Sigmoid colon (tissue), 4 donors: ENCODE measurements at regions not wholly inside any gene's neighbourhood (a gene's known extent, or its start where the extent isn't known, plus 50 kb on each side); places are given as distances from the start of the nearest gene placed in this dataset.

Source experiments
- EP300 ChIP-seq, 4 donors: sonication (generic); formaldehyde crosslinking; IDR thresholded peaks; one replicate each; pipeline ENCODE4 v1.6.1; 2017; ENCODE audit warnings: antibody characterized with exemption in 4 of 4
- POLR2A ChIP-seq, 2 donors: fragments of 450-650 bp; IDR thresholded peaks; one replicate each; pipeline ENCODE4 v1.6.1; 2016; ENCODE audit warnings: antibody characterized with exemption in 2 of 2, mild to moderate bottlenecking in 2 of 2, moderate library complexity in 2 of 2
- POLR2AphosphoS5 ChIP-seq, 4 donors: sonication (generic); formaldehyde crosslinking; IDR thresholded peaks; one replicate each; pipeline ENCODE4 v1.6.1; 2017; ENCODE audit warnings: antibody characterized with exemption in 4 of 4
- TF ChIP-seq, protein P1 (sequence below), 4 experiments: fragments of 450-650 bp in 3 of 4; fragments of 200-600 bp in 1 of 4; IDR thresholded peaks; one replicate each; pipeline ENCODE4 v1.5.1; 2016 to 2019; ENCODE audit warnings: antibody characterized with exemption in 4 of 4, mild to moderate bottlenecking in 3 of 4, moderate library complexity in 2 of 4

DNA sequence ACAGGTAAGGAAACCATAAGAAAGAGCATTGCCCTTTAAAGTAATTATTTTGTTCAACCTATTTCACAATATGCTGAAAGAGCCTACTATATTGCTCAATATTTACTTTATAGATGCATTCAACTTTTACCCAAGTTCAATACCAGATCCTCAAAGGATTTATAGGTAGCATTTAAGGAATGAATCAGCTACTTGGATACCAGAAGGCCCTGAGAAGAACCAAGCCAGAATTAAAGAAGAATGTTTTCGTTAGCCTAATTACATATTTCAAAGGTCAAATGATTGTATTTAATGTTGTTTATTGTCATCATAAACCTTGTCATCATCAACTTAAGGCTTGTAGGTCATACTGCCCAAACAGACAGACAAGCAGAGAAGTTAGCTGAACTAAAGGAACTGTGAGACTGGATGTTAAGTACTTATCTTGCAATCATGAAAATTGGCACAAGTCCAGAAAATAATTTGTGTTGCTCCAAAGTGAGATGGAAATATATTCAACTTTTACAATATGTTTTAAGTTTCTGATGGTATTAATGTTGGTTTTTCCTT lies 636.7 kb downstream of the RFPL4B start:
- TF ChIP-seq, protein P1, sequence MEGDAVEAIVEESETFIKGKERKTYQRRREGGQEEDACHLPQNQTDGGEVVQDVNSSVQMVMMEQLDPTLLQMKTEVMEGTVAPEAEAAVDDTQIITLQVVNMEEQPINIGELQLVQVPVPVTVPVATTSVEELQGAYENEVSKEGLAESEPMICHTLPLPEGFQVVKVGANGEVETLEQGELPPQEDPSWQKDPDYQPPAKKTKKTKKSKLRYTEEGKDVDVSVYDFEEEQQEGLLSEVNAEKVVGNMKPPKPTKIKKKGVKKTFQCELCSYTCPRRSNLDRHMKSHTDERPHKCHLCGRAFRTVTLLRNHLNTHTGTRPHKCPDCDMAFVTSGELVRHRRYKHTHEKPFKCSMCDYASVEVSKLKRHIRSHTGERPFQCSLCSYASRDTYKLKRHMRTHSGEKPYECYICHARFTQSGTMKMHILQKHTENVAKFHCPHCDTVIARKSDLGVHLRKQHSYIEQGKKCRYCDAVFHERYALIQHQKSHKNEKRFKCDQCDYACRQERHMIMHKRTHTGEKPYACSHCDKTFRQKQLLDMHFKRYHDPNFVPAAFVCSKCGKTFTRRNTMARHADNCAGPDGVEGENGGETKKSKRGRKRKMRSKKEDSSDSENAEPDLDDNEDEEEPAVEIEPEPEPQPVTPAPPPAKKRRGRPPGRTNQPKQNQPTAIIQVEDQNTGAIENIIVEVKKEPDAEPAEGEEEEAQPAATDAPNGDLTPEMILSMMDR (IDR thresholded peaks at IDR 0.05), result no peak
- TF ChIP-seq EP300 (IDR thresholded peaks at IDR 0.05) (no peak), POLR2A (IDR thresholded peaks at IDR 0.05) (no peak), POLR2AphosphoS5 (IDR thresholded peaks at IDR 0.05) (no peak)
